ENCODE measurements at regions not wholly inside any gene's neighbourhood (a gene's known extent, or its start where the extent isn't known, plus 50 kb on each side); places are given as distances from the start of the nearest gene placed in this dataset.

- no peak for TF ChIP-seq CEBPB (IDR thresholded peaks at IDR 0.05; ENCODE audit: low read depth)
These were observed 2437.0 kb downstream of the PCDH9 start for GRCh38 chr13:64793131-64793530.

GRCh38 chr13:64791373-64791772 is 2438.8 kb downstream of the PCDH9 start:
- Histone ChIP-seq H3K4me1 (ENCODE audit: control insufficient read depth in 1 of 2, insufficient read depth in 2 of 2, low read length in 2 of 2) (no peaks in the 10 kb centered on the region), H3K79me2 (ENCODE audit: insufficient read depth, low read length) (no peaks in the 10 kb centered on the region), H3K9me3 (ENCODE audit: control insufficient read depth in 1 of 2, insufficient read depth in 1 of 2, low read depth in 1 of 2, low read length in 2 of 2) (no peaks in the 10 kb centered on the region), H3K4me3 (replicated peaks in 1 of 2; ENCODE audit: low read depth in 1 of 2, low read length in 2 of 2) (no peak overlapping the region), H3K27ac (ENCODE audit: low read depth, low read length) (no peak overlapping the region), H3K9ac (ENCODE audit: low read length) (no peak overlapping the region), H3K27me3 (ENCODE audit: insufficient read depth, low read length) (no peaks in the 10 kb centered on the region), H4K20me1 (ENCODE audit: insufficient read depth) (no peaks in the 10 kb centered on the region), H3K4me2 (ENCODE audit: low read length) (no peak overlapping the region), H3K36me3 (ENCODE audit: control insufficient read depth in 1 of 2, insufficient read depth in 2 of 2, low read length in 2 of 2) (no peaks in the 10 kb centered on the region), H2AFZ (ENCODE audit: low read depth, low read length, poor library complexity, severe bottlenecking) (no peak overlapping the region), H3K9me2 (ENCODE audit: insufficient read depth) (no peaks in the 10 kb centered on the region)
- CTCF ChIA-PET, result no interaction called here
- DNase-seq (ENCODE audit: low read depth, low spot score) (no peak), ATAC-seq (no peak)
- POLR2A ChIA-PET, result no interaction called here
- TF ChIP-seq EZH2phosphoT487 (IDR thresholded peaks at IDR 0.05; ENCODE audit: borderline replicate concordance) (no peak), SRF (IDR thresholded peaks at IDR 0.05; ENCODE audit: low read depth) (no peak), EZH2 (IDR thresholded peaks at IDR 0.05) (no peak), REST (IDR thresholded peaks at IDR 0.05; ENCODE audit: low read depth) (no peak), CEBPB (IDR thresholded peaks at IDR 0.05; ENCODE audit: low read depth) (no peak), YY1 (IDR thresholded peaks at IDR 0.05; ENCODE audit: extremely low read depth, insufficient replicate concordance, low read depth, low read length) (no peak), ATF3 (IDR thresholded peaks at IDR 0.05) (no peak), ZNF274 (IDR thresholded peaks at IDR 0.05; ENCODE audit: low read depth, low read length) (no peak), CBX3 (IDR thresholded peaks at IDR 0.05; ENCODE audit: low read depth) (no peak), TCF7L2 (IDR thresholded peaks at IDR 0.05; ENCODE audit: borderline replicate concordance, extremely low read depth, insufficient read depth, insufficient read length) (no peak), CTCF (IDR thresholded peaks at IDR 0.05 in 2 of 3, conservative IDR thresholded peaks at IDR 0.05 in 1 of 3; ENCODE audit: borderline replicate concordance in 1 of 3, insufficient read depth in 1 of 3, low read depth in 2 of 3, low read length in 2 of 3) (no peak), POLR2AphosphoS5 (IDR thresholded peaks at IDR 0.05; ENCODE audit: low read depth, low read length) (no peak)
- intact Hi-C loops (cut with micrococcal nuclease), result no loop called here
- RAD21 ChIA-PET (ENCODE audit: low non-redundant PET in 1 of 2, low total read pairs in 2 of 2, uncharacterized antibody in 2 of 2, unreplicated experiment in 2 of 2), result no interaction called here
- no TSS peak for BruUV-seq (replicated peaks)

More at GRCh38 chr13:64793131-64793530, 2437.0 kb downstream of the PCDH9 start:
- no peak overlapping the region for H3K27ac ChIP-seq (ENCODE audit: low read depth, low read length)
- H3K4me3 ChIP-seq (replicated peaks in 1 of 2; ENCODE audit: low read depth in 1 of 2, low read length in 2 of 2), result no peak overlapping the region
- H3K79me2 ChIP-seq (ENCODE audit: insufficient read depth, low read length), result no peaks in the 10 kb centered on the region
- no peaks in the 10 kb centered on the region for H3K4me1 ChIP-seq (ENCODE audit: control insufficient read depth in 1 of 2, insufficient read depth in 2 of 2, low read length in 2 of 2)
- no peaks in the 10 kb centered on the region for H3K27me3 ChIP-seq (ENCODE audit: insufficient read depth, low read length)
- intact Hi-C loops (cut with micrococcal nuclease), result loop anchor here (1.0 kb wide), 1 partner anchor 10 kb away; no protein-coding TSS in a partner anchor
- no peaks in the 10 kb centered on the region for H3K36me3 ChIP-seq (ENCODE audit: control insufficient read depth in 1 of 2, insufficient read depth in 2 of 2, low read length in 2 of 2)
- H2AFZ ChIP-seq (ENCODE audit: low read depth, low read length, poor library complexity, severe bottlenecking), result no peak overlapping the region
- H3K9ac ChIP-seq (ENCODE audit: low read length), result no peak overlapping the region
- ChIA-PET RAD21 (ENCODE audit: low non-redundant PET in 1 of 2, low total read pairs in 2 of 2, uncharacterized antibody in 2 of 2, unreplicated experiment in 2 of 2) (no interaction called here), CTCF (no interaction called here), POLR2A (no interaction called here)
- ATAC-seq (no peak), DNase-seq (ENCODE audit: low read depth, low spot score) (no peak)
- no peak overlapping the region for H3K4me2 ChIP-seq (ENCODE audit: low read length)
- no peaks in the 10 kb centered on the region for H4K20me1 ChIP-seq (ENCODE audit: insufficient read depth)
- H3K9me2 ChIP-seq (ENCODE audit: insufficient read depth), result no peaks in the 10 kb centered on the region
- H3K9me3 ChIP-seq (ENCODE audit: control insufficient read depth in 1 of 2, insufficient read depth in 1 of 2, low read depth in 1 of 2, low read length in 2 of 2), result no peaks in the 10 kb centered on the region
- BruUV-seq (replicated peaks), result no TSS peak

Data from HCT116 (cell line).